Endothelial cell of umbilical vein (primary cell): ENCODE measurements at regions not wholly inside any gene's neighbourhood (a gene's known extent, or its start where the extent isn't known, plus 50 kb on each side); places are given as distances from the start of the nearest gene placed in this dataset.

Experiments
- BruUV-seq: library from RNA; stranded (reverse); fragments of 400-500 nt; replicated peaks from 2 replicates; lab custom pipeline; 2021; lab: Mats Ljungman, UMichigan
- CTCF ChIA-PET: fragments of 300-600, 350-600 bp; sonication (Branson Sonifier 250); formaldehyde crosslinking; loops from one replicate; lab custom pipeline; 2021; ENCODE audit warnings: antibody characterized with exemption, inconsistent platforms; lab: Charles Lee
- POLR2A ChIA-PET: fragments of 300-600, 350-600 bp; sonication (Branson Sonifier 250); formaldehyde crosslinking; loops from one replicate; lab custom pipeline; 2021; ENCODE audit warnings: antibody characterized with exemption, inconsistent platforms; lab: Charles Lee
- DNase-seq: peaks from one replicate; pipeline ENCODE4 v3.0.0-alpha.2; 2011; ENCODE audit warnings: low read depth, low spot score
- FAIRE-seq: peaks from 2 replicates; lab custom pipeline; 2011; peaks lifted over from hg19 to GRCh38; lab: Jason Lieb, UNC
- H2AFZ ChIP-seq: 2 replicates; pipeline ENCODE4 v1.6.0; 2012; ENCODE audit warnings: low read depth, low read length, control low read depth, inconsistent platforms
- H3K27ac ChIP-seq: 2 replicates; pipeline ENCODE4 v1.5.1; 2011; ENCODE audit warnings: low read depth, mild to moderate bottlenecking, control low read depth, low read length, moderate library complexity; ENCODE audit not compliant: insufficient read depth
- H3K27me3 ChIP-seq, 2 experiments: 2 replicates each; pipeline versions ENCODE4 v1.6.0 to v1.6.1; 2011; ENCODE audit warnings: low read length in 2 of 2, mixed read lengths in 1 of 2; ENCODE audit not compliant: control insufficient read depth in 2 of 2, insufficient read depth in 2 of 2
- H3K36me3 ChIP-seq, 2 experiments: 2 replicates in 1 of 2; 3 replicates in 1 of 2; pipeline ENCODE4 v1.5.1; 2011; ENCODE audit warnings: low read length in 2 of 2, mild to moderate bottlenecking in 1 of 2, moderate library complexity in 1 of 2; ENCODE audit not compliant: control insufficient read depth in 2 of 2, insufficient read depth in 2 of 2; ENCODE audit errors: extremely low read depth in 1 of 2
- H3K4me1 ChIP-seq: 3 replicates; pipeline ENCODE4 v1.5.1; 2011; ENCODE audit warnings: mild to moderate bottlenecking, low read length; ENCODE audit not compliant: control insufficient read depth, insufficient read depth; ENCODE audit errors: extremely low read depth
- H3K4me2 ChIP-seq: 2 replicates; pipeline ENCODE4 v1.6.1; 2011; ENCODE audit warnings: low read length, control low read depth, mixed read lengths; ENCODE audit not compliant: insufficient read depth
- H3K4me3 ChIP-seq, 3 experiments: fragments of 200-600 bp in 1 of 3; sonication (generic), shearing (Covaris generic) in 1 of 3; replicated peaks in 1 of 3; 2 replicates each; pipeline ENCODE4 v1.5.1; 2011 to 2016; ENCODE audit warnings: control low read depth in 3 of 3, low read length in 3 of 3, mild to moderate bottlenecking in 2 of 3, inconsistent platforms in 1 of 3, low read depth in 1 of 3, moderate library complexity in 1 of 3; ENCODE audit not compliant: insufficient read depth in 1 of 3
- H3K79me2 ChIP-seq: 2 replicates; pipeline ENCODE4 v1.6.0; 2012; ENCODE audit warnings: low read length, inconsistent platforms; ENCODE audit not compliant: control insufficient read depth, insufficient read depth
- H3K9ac ChIP-seq: replicated peaks from 2 replicates; pipeline ENCODE3; 2011; ENCODE audit warnings: low read length, control low read depth; ENCODE audit not compliant: insufficient read depth; ENCODE audit errors: extremely low read depth
- H3K9me1 ChIP-seq: replicated peaks from 3 replicates; pipeline ENCODE4 v1.6.0; 2011; ENCODE audit warnings: mild to moderate bottlenecking, low read length; ENCODE audit not compliant: control insufficient read depth, insufficient read depth; ENCODE audit errors: extremely low read depth
- H3K9me3 ChIP-seq: replicated peaks from 2 replicates; pipeline ENCODE4 v1.5.1; 2012; ENCODE audit warnings: low read length, inconsistent platforms; ENCODE audit not compliant: control insufficient read depth, insufficient read depth
- H4K20me1 ChIP-seq: replicated peaks from 2 replicates; pipeline ENCODE3; 2011; ENCODE audit warnings: mild to moderate bottlenecking, low read length; ENCODE audit not compliant: control insufficient read depth, insufficient read depth; ENCODE audit errors: extremely low read depth
- CTCF ChIP-seq, 2 donors: IDR thresholded peaks; 1 replicate in 1 of 2; 2 replicates in 1 of 2; pipeline ENCODE4 v1.5.1; 2011; ENCODE audit warnings: low read length in 2 of 2, mild to moderate bottlenecking in 2 of 2, moderate library complexity in 2 of 2, control low read depth in 1 of 2, inconsistent platforms in 1 of 2, low read depth in 1 of 2; ENCODE audit not compliant: insufficient read depth in 1 of 2; ENCODE audit errors: extremely low read depth in 1 of 2
- EZH2 ChIP-seq: IDR thresholded peaks from 2 replicates; pipeline ENCODE4 v1.6.1; 2012; ENCODE audit warnings: borderline replicate concordance, low read depth, mild to moderate bottlenecking, moderate library complexity, low read length, inconsistent platforms; ENCODE audit not compliant: severe bottlenecking
- FOS ChIP-seq: IDR thresholded peaks from 2 replicates; pipeline ENCODE4 v1.6.1; 2011; ENCODE audit warnings: mild to moderate bottlenecking, low read length, moderate library complexity, borderline replicate concordance; ENCODE audit not compliant: insufficient read depth
- GATA2 ChIP-seq: IDR thresholded peaks from 2 replicates; pipeline ENCODE4 v1.7.0; 2011; ENCODE audit warnings: low read depth, mild to moderate bottlenecking, moderate library complexity, mixed read lengths, low read length; ENCODE audit not compliant: insufficient read length, insufficient read depth
- JUN ChIP-seq: IDR thresholded peaks from 2 replicates; pipeline ENCODE4 v1.6.1; 2011; ENCODE audit warnings: borderline replicate concordance, low read depth; ENCODE audit not compliant: insufficient read length, insufficient read depth
- MAX ChIP-seq: IDR thresholded peaks from 2 replicates; pipeline ENCODE4 v1.6.1; 2011; ENCODE audit not compliant: insufficient read depth, insufficient read length
- MYC ChIP-seq: IDR thresholded peaks from one replicate; pipeline ENCODE4 v1.6.1; 2011; ENCODE audit warnings: mild to moderate bottlenecking, low read depth, low read length
- POLR2A ChIP-seq: IDR thresholded peaks from 2 replicates; pipeline ENCODE4 v1.6.1; 2012; ENCODE audit warnings: low read depth, mild to moderate bottlenecking, control low read depth, low read length
- POLR2AphosphoS5 ChIP-seq: IDR thresholded peaks from 2 replicates; pipeline ENCODE4 v1.6.1; 2012; ENCODE audit warnings: low read depth, mild to moderate bottlenecking, control low read depth, low read length, moderate library complexity; ENCODE audit not compliant: insufficient read depth
- dilution Hi-C: fragments of 300-500 bp; cut with MboI; formaldehyde crosslinking; loops from one replicate; pipeline ENCODE4 v1.15.0; 2019; ENCODE audit warnings: low sequenced_read_pairs; ENCODE audit not compliant: extremely low pct_ligation_motif_present
- intact Hi-C: fragments of 100-400 bp; cut with micrococcal nuclease; formaldehyde crosslinking; loops from one replicate; pipeline ENCODE4 v1.10.0; 2022

GRCh38 chr13:50585674-50586413 lies 257.6 kb downstream of the DLEU7 start:
- dilution Hi-C loops (no loop called here), intact Hi-C loops (no loop called here)
- H3K79me2 ChIP-seq = no peaks in the 10 kb centered on the region
- POLR2A ChIA-PET = no interaction called here
- peaks cover 8 to 11% of the 10 kb centered on the region in 2 experiments for H3K27me3 ChIP-seq
- no peak overlapping the region for H2AFZ ChIP-seq
- no peaks in the 10 kb centered on the region for H3K9me1 ChIP-seq
- H3K27ac ChIP-seq = no peak overlapping the region
- no peaks in the 10 kb centered on the region for H3K4me1 ChIP-seq
- no peaks in the 10 kb centered on the region for H4K20me1 ChIP-seq
- no peak for FAIRE-seq
- no peak overlapping the region for H3K9ac ChIP-seq
- DNase-seq = no peak
- no peak overlapping the region for H3K4me2 ChIP-seq
- H3K9me3 ChIP-seq = no peaks in the 10 kb centered on the region
- CTCF ChIA-PET = interaction anchor here (0.6 to 1.7 kb wide), 2 partner anchors 8 to 11 kb away, joined by 3 read pairs; no protein-coding TSS in a partner anchor
- no peak overlapping the region for H3K4me3 ChIP-seq
- TF ChIP-seq MAX = no peak
- no peak for TF ChIP-seq POLR2AphosphoS5
- TF ChIP-seq GATA2 = no peak
- TF ChIP-seq CTCF (IDR thresholded peaks at IDR 0.05; ENCODE audit: extremely low read depth in 1 of 2, insufficient read depth in 1 of 2, low read depth in 1 of 2, low read length in 2 of 2) = no peak
- no peak for TF ChIP-seq EZH2
- TF ChIP-seq MYC = no peak
- TF ChIP-seq FOS = no peak
- no peak for TF ChIP-seq JUN
- TF ChIP-seq POLR2A = no peak
- H3K36me3 ChIP-seq = no peaks in the 10 kb centered on the region
- BruUV-seq = no TSS peak
